CD4-positive, alpha-beta T cell treated with Interleukin-4 for 4 hours (primary cell): ENCODE measurements at regions not wholly inside any gene's neighbourhood (a gene's known extent, or its start where the extent isn't known, plus 50 kb on each side); places are given as distances from the start of the nearest gene placed in this dataset.
"Not testable (repeated sequence)": the region's sequence is repeated elsewhere in the genome, so short reads cannot be mapped to it uniquely, and the experiment has no call there.

ENCODE experiments used
- DNase-seq: peaks from one replicate; pipeline ENCODE4 v3.0.0-alpha.2; 2020

DNA sequence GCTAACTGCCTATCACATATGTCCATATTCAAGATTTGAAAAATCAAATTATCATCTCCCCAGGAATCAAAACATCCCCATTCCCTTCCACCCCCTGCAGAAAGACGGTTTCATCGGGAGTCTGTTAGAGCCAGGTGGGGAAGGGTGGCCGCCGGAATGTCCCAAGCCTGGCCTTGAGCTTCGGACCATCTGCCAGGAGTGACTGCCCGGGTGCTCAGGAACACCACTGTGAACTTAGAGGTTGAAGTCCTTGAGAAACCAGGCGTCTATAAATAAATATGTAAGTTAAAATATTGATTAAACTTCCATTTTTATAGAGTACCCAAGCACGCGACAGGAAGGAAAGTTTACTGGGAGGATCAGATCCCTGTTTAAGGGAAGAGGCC, 250.8 kb downstream of the DLL1 start:
- no peak for DNase-seq

- no peak for DNase-seq
Observed at GRCh38 chr6:170039156-170040114, 251.4 kb downstream of the DLL1 start.

DNA sequence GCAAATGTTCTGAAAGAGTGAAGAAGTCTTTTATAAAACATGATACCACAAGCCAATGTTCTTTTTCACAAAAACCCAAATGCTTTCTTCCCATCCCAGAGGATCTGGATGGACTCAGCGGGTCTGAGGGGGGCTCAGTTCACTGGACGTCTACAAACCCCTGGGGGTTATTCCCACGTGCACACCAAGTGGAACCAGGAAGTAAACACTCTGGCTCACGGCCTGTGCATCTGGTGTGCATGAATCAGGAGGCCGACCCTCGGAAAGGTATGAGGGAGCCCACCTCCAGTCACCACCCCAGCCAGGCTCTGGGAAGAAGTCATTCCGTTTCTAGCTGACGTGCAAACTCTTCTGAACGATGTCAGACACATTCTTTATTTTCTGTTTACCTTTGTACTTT, 252.2 kb downstream of the DLL1 start:
- no peak for DNase-seq

DNA sequence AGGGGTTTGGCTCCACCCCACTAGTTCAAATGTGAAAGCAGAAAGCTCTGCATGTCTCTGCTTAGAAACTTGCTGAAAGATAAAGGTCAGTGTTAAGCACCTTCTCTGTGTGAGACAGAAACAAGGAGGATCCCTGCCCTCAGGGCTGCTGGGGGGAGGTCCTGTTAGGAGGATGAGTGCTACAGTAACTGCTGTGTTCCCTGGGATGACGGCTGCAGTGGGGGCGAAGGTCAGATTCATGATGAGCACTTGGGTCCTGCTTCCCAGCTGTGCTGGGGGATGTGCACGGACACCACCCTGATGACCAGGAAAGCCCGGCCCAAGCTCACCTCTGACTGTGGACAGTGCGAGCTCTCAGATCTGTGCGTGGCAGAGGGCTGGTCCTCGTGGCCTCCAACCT, 252.6 kb downstream of the DLL1 start:
- no peak for DNase-seq

DNA sequence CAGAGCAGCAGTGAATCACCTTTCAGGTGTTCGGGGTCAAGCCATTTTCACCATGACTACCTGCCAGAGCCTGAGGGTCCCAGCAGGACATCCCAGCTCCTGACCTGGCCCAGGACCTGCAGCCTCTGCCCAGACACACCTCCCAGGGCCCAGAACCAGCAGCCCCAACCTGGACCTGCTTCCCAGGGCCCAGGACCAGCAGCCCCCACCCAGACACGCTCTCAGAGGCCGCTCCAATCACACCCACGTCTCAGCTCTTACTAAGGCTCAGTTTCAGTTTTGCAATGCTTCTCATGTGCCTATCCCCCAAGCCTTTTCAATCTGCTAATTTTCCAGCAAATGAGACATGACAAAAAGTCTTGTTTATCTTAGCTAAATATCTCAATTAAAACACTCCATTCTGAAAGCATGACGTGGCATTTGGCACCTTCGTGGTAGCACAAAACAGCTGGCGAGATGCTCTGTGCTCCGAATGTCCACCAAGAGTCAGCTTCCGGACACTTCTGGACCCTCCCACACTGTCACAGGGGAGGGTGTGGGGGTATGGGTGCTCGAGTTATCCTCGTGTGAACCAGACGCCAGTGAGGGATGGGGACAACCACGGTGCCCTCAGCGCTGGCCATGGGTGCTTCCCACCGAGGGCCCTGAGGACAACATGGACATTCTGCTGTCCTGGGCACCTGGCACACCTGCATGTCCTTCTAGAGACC, 253.2 kb downstream of the DLL1 start:
- DNase-seq, result no peak

DNA sequence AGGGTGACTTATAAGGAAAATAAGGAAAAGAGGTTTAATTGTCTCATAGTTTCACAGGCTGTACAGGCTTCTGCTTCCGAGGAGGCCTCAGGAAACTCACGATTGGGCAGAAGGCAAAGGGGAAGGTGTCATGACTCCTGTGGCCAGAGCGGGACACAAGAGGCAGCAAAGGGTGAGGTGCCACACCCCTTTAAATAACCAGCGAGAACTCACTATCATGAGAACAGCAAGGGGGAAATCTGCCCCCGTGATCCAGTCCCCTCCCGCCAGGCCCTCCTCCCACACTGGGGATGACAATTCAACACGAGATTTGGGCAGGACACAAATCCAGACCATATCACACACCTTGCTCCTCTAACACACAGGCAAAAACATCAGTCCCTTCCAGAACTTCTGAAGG, 254.0 kb downstream of the DLL1 start:
- no peak for DNase-seq

DNA sequence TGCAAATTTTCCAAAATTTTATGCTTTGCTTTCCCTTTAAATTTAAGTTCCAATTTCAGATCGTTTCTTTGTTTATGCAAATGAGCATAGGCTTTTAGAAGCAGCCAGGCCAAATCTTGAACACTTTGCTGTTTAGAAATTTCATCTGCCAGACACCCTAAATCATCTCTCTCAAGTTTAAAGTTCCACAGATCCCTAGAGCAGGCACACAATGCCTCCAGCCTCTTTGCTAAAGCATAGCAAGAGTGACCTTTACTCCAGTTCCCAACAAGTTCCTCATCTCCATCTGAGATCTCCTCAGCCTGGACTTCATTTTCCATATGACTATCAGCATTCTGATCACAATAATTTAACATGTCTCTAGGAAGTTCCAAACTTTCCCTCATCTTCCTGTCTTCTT, 254.5 kb downstream of the DLL1 start:
- not testable (repeated sequence) for DNase-seq

DNA sequence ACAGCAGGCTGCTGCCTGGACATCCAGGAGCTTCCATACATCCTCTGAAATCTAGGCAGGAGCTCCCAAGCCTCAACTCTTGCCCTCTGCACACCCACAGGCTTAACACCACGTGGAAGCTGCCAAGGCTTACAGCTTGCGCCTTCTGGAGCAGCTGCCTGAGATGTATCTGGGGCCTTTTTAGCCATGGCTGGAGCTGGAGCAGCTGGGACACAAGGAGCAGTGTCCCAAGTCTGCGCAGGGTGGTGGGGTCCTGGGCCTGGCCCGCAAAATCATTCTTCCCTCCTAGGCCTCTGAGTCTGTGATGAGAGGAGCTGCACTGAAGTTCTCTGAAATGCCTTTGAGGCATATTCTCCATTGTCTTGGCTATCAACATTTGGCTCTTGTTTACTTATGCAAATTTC, 255.0 kb downstream of the DLL1 start:
- DNase-seq, result no peak

DNA sequence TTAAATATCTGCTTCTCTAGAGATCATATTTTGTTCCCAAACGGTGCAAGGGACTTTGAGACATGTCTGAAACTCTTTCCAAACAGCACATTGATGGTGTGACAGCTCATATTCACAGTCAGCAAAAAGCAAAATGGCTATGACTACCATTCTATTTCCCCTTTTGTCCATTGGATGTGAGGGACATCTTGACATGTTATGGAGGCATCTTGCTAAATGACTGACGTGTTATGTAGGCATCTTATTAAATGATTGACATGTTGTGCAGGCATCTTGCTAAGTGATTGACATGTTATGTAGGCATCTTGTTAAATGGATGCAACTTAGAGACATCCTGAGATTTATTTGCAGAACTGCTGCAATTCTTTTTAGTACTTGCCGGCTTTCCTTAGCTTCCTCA, 255.8 kb downstream of the DLL1 start:
- no peak for DNase-seq

GRCh38 chr6:170034294-170034693, 256.6 kb downstream of the DLL1 start:
- no peak for DNase-seq

- no peak for DNase-seq
Observed at GRCh38 chr6:170033666-170034065, 257.2 kb downstream of the DLL1 start.

DNA sequence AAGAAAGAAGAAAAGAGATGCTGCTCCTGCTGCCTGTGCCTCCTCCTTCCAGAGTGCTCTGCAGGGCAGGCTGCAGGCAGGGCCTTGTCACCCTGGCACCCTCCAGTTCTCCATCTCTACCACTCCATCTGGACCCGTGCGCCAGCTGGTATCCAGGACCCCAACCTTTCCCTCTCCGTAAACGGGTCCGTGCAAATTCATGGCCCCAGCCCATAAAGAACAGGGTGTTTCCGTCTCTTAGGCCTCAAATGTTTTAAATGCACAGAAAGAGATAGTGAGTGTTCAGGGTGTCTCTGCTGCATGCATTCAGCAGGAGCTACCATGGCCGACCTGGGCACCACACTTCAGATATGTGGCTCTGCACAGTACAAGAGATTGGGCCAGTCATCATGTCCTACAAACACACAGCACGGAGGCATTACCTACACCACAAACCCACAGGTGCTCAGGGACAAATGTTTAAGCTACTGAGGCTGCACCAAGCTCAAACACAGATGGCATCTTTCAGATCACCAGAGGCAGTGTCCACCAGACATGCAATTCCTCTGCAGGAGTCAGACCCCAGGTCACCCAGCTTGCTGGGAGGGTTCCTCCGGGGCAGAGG, 258.1 kb downstream of the DLL1 start:
- no peak for DNase-seq

GRCh38 chr6:170032197-170032596, 258.7 kb downstream of the DLL1 start:
- DNase-seq, result no peak

GRCh38 chr6:170031684-170032121, 259.2 kb downstream of the DLL1 start:
- no peak for DNase-seq

DNA sequence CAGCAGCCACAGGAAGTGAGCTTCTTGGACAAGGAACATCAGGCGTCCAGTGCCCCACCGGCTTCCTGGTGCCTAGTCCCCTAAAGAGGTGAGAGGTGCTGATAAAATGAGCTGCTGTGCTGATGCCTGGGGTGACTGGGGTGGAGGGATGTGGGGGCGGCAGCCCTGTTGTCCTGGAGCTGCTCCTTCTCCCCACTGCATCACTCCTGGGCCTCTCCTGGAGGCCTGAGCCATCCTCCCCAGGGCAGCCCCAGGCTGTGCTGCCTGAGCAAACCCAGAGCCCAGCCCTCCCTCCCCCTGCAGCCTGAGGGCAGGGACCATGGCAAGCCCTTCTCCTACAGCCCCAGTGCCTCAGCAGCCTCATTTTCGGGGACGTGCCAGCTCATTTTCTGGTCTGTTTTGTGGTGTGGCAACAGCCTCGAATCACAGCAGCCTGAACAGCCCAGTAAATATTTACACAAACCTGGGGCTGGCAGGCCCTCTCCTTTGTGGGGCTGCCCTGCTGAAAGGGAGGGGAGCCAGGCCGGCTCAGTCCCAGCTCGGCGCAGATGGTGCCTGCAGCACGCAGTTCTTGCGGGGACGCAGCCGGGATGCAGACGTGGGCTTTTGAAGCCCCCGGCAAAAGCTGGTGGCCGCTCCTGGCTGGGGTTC, 259.9 kb downstream of the DLL1 start:
- no peak for DNase-seq

DNA sequence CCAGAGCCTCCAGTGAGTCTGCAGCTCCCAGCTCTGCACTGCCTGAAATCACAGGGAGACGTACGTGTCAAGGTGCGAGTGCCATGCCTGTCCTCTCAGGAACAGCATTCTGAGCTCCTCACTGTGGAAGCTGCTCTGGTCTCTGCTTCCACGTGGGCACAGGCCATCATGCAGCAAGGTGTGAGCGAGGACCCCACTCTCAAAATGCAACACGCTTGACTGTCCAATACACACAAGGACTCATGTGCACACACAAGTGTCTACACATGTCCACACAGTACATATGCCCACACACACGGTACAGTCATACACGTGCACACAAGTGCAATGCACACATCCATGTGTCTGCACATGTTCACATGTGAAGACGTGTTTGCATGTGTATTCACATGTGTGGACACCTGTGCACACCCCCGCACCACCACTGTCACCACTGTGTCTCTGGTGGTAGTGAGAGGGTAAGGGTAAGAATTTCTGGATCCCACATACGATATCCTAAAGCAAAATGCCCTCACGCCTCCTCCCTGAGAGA, 260.5 kb downstream of the DLL1 start:
- no peak for DNase-seq

DNA sequence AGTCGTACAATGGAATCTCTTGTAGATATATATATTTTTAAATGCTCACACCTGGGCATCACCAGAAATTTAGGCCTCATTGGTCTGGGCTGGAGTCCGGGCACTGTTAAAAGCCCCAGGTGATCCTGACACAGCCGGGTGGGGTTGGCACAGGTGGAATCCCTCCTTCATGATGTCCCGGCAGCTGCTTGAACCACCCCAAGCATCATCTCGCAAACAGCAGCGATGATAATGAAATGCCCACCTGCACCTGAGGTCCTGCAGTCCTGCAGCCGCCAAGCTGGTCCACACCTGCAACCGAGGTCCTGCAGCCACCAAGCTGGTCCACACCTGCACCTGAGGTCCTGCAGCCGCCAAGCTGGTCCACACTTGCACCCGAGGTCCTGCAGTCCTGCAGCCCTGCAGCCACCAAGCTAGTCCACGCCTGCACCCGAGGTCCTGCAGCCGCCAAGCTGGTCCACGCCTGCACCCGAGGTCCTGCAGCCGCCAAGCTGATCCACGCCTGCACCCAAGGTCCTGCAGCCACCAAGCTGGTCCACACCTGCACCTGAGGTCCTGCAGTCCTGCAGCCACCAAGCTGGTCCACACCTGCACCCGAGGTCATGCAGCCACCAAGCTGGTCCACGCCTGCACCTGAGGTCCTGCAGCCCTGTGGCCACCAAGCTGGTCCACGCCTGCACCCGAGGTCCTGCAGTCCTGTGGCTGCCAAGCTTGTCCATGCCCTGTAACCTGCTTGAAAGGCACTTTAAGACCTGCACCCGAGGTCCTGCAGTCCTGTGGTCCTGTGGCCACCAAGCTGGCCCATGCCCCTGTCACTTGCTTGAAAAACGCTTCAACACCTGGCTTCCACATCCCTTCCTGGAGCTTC, 261.2 kb downstream of the DLL1 start:
- no peak for DNase-seq

GRCh38 chr6:170028629-170029345, 262.1 kb downstream of the DLL1 start:
- no peak for DNase-seq

DNA sequence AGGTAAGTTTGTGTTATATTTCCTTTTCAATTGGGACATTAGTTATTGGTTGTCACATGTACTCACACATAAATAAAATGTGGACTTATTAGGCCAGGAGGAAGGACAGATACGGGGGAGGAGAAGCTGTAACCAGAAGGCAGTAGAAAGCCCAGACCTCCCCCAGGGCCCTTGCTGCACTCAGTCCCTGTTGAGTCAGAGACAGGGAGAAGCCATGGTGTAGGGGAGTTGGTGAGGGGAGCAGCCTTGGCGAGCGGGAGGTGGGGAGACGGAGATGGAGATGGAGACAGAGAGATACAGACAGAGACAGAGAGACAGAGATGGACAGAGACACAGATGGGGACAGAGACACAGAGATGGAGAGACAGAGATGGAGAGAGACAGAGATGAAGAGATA, 263.2 kb downstream of the DLL1 start:
- DNase-seq, result no peak

GRCh38 chr6:170026751-170027646, 263.9 kb downstream of the DLL1 start:
- no peak for DNase-seq
